ENCODE measurements at regions not wholly inside any gene's neighbourhood (a gene's known extent, or its start where the extent isn't known, plus 50 kb on each side); places are given as distances from the start of the nearest gene placed in this dataset.

DNA sequence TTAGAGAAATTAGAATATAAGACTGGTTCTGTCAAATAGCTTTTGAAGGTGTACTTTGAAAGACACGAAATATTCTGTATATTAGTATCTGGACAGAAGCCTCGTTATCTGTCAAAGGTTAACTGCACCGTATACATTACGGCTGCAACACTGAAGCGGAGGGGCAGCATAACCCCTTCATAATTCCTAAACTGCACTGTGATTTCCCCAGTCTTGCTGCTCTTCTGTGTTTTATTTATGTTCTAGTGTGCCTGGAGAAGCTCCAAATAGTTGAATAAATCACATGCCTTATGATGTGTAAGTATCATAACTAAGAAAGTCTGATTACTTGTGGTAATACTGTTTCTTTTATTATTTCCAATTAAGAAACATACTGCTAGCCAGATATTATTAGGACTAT lies 285.7 kb upstream of the ROBO2 start:
- no peak for TF ChIP-seq EZH2phosphoT487 (IDR thresholded peaks at IDR 0.05; ENCODE audit: low read length)
- TF ChIP-seq, protein P1, sequence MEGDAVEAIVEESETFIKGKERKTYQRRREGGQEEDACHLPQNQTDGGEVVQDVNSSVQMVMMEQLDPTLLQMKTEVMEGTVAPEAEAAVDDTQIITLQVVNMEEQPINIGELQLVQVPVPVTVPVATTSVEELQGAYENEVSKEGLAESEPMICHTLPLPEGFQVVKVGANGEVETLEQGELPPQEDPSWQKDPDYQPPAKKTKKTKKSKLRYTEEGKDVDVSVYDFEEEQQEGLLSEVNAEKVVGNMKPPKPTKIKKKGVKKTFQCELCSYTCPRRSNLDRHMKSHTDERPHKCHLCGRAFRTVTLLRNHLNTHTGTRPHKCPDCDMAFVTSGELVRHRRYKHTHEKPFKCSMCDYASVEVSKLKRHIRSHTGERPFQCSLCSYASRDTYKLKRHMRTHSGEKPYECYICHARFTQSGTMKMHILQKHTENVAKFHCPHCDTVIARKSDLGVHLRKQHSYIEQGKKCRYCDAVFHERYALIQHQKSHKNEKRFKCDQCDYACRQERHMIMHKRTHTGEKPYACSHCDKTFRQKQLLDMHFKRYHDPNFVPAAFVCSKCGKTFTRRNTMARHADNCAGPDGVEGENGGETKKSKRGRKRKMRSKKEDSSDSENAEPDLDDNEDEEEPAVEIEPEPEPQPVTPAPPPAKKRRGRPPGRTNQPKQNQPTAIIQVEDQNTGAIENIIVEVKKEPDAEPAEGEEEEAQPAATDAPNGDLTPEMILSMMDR (IDR thresholded peaks at IDR 0.05; ENCODE audit: low read length), result no peak
